ENCODE measurements at regions not wholly inside any gene's neighbourhood (a gene's known extent, or its start where the extent isn't known, plus 50 kb on each side); places are given as distances from the start of the nearest gene placed in this dataset.

- TF ChIP-seq CTCF (IDR thresholded peaks at IDR 0.05; ENCODE audit: low read length) = no peak
- no peak for TF ChIP-seq EZH2 (IDR thresholded peaks at IDR 0.05; ENCODE audit: borderline replicate concordance, low read length)
These were observed 181.3 kb downstream of the RAP2A start for GRCh38 chr13:97615266-97615665.

Data from OCI-LY1 (cell line).